Stimulated activated CD8-positive, alpha-beta memory T cell treated with anti-CD3 and anti-CD28 coated beads, Interleukin-7, amount 100 ng/mL, for 48 hours (primary cell): ENCODE measurements at regions not wholly inside any gene's neighbourhood (a gene's known extent, or its start where the extent isn't known, plus 50 kb on each side); places are given as distances from the start of the nearest gene placed in this dataset.
"Not testable (repeated sequence)": the region's sequence is repeated elsewhere in the genome, so short reads cannot be mapped to it uniquely, and the experiment has no call there.

Source experiments
- DNase-seq, 2 donors: peaks; one replicate each; pipeline ENCODE4 v3.0.0-alpha.2; 2020; ENCODE audit warnings: low read depth in 1 of 2; ENCODE audit errors: extremely low read depth in 1 of 2

- no peak for DNase-seq
Measured at GRCh38 chr12:13368971-13369370, 172.4 kb downstream of the EMP1 start.

DNA sequence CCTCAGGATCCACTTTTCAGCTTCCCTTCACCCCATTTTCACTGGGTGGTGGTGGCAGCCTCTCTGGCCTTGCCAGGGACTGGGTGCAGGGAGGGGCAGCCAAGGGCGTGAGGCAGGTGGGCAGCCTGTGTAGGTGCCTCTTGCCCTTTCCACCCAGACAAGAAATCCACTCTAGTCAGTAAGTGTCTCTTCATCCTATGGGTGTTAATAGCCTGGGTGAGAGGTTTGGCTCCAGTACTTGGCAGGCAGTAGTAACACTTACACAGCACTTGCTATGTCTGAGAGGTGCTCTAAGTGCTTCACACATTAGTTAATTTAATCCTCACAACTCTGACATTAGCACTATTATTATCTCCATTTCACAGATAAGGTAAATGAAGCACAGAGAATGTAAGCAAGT lies 171.9 kb downstream of the EMP1 start:
- DNase-seq = no peak

- no peak for DNase-seq
Measured at GRCh38 chr12:13367973-13368372, 171.4 kb downstream of the EMP1 start.

DNA sequence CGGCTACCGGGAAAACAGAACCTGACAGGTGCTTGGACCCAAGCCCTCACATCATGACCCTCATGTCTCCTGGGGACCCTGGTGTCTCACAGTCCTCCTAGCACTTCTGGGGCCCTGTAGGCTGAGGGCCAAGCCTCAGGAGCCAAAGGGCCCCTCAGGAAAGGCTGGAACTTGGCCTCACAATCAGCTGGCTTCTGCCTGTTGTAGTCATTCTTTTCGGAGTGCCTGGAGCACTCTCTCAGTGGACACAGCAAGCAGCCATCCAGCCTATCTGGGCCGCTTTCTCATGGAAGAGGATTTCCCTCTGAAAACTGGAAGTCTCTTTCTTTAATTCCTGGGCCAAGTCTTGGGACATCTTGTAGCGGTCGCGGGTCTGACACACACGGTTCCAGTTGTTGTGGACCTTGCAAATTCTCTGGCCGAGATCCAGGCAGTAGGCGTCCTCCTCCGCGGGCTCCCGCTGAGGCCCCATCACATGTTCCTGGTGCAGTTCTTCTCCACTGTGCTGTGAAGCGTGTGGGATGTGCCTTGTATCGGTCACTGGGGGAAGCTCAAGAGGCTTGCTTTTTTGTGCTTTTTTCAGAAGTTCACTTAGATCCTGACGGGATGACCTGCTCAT lies 169.3 kb downstream of the EMP1 start:
- no peak for DNase-seq

DNA sequence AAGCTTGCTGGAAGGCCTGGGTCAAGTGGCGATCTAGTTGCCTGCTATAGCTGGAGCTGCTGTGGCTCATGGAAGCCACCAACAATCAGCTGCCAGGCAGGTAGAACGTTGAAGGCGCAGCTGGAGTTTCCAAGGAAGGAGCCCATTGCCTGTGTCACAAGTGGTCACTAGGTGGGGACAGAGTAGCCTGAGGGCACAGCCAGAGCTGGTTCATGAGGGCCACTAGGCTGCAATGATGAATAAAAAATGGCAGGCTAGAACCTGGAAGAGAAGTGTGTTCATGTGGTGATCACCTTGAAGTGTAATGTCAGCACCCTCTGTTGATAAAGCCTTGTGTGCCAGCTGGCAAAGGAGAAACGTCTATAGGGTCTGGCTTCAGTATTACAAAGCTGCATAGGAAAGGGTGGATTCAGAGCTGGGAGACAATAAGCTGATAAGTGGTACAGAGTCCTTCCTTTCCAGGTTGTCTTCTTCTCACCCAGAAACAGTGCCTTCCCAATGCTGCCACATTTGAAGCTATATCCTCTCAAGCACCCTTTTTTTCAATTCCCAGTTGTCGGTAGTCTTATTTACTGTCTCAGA lies 165.8 kb downstream of the EMP1 start:
- peak in 1 of 2 donors; percentile 42 for DNase-seq

DNA sequence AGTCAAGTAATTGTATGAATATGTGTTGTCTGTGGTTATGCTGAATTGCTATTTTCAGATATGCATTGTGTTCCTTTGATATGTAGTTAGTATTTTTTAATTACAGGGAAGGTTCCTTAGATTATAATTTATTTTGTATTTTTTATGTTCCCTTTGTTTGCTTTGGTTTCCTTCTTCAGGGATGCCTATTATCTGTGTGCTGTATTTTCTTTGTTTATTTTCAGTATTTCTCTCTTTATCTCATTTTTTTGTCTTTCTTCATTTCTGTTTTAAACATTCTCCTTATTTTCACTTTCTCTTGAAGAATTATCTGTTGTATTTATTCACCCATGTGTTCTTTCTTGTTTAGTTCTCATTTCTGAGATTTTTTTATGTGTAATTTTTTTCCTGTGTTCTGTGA lies 163.1 kb downstream of the EMP1 start:
- DNase-seq = no peak

DNA sequence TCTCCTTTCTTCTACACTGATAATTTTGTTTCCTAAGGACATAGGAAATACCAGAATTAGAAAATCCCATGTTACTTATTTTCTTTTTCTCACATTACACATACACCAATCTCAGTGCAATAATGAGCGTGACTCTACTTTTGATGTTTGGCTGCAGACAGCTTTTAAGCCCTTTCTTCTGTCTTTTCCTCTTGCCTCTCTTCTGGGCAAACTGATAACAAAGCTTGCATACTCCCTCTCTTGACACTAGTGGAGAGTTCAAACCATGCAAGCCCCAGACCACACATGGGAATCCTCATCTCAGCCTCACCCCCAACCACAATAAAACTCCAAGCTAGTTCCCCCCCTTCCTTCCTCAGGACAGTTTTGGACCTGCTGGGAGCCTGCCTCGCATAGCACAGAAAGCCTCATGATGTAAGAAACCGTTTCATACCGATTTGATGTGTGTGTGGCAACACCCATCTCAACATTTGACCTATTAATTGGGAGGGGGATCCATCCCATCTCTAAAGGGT lies 161.9 kb downstream of the EMP1 start:
- no peak for DNase-seq

DNA sequence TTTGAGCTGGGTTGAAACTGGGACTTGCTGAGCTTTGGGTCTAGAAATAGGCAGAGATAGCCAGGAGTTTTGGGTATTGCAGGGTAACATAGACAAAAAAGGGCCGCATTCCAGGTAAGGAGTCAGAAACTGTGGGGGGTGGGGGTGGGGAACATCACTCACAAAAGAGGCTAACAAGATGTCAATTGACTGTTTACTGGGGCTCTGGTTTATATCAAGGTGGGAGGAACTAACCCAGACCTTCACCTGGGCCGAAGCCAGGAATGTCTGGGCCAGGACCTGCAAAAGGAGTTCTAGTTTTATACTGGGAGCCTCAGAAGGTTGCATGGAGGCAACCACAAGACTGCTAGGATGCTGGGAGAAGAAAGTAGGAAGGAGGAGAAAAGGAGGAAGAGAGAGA lies 154.4 kb downstream of the EMP1 start:
- no peak for DNase-seq

DNA sequence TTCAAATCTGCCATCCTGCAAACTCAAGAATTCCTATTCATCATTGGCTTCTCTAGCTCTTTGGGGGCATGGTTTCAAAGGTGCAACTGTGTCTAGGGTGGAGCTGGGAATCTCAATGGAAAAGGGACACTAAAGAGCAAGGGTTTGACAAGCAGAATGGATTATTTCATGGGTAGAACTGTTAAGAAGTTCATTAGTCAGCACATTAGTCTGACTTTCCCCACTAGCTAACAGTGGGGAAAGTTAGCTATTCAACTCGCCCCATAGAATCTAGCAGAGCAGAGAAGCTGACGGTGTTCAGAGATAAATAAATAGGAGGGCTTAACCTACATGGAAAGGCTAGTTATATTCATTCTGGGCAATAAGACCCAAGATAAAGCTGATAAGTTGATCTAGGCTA lies 153.9 kb downstream of the EMP1 start:
- no peak for DNase-seq

DNA sequence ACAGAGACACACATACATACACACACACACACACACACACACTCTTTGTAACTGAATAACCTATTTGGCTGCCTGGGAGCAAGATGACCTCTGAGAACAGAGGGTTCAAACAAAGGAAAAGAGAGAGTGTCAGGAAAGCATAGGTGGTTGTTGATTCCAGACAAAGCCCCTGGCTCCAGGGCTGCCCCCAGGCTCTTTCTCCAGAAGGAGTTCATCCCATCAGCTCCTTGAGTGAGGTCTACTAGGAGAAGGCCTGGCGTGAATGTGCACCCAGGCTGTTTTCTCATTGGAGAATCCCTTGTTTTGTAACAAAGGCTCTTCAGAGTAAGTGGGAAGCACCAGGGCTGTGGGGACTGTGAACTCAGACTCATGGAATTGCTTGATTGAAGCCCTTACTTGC lies 151.9 kb downstream of the EMP1 start:
- no peak for DNase-seq

GRCh38 chr12:13347241-13348043 lies 150.9 kb downstream of the EMP1 start:
- DNase-seq = peak; percentile 45 to 77

DNA sequence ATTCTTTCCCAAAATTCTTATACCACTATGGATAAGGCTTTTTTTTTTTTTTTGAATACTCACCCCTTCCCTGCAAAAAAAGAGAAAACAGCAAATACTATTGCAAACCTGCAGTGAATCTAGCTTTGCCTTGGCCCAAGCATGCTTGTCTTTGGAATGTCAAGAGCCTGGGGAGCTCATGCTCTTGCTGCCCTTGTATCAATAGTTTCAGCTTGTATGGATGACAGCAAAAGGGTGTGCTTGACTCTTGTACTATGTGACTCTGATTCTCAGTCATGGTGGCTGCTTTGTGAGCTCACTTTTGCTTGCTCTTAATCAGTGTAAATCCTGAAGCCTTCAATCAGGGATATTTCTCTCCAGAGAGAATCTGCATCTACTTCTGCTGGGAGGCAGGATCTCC lies 149.2 kb downstream of the EMP1 start:
- DNase-seq = no peak

DNA sequence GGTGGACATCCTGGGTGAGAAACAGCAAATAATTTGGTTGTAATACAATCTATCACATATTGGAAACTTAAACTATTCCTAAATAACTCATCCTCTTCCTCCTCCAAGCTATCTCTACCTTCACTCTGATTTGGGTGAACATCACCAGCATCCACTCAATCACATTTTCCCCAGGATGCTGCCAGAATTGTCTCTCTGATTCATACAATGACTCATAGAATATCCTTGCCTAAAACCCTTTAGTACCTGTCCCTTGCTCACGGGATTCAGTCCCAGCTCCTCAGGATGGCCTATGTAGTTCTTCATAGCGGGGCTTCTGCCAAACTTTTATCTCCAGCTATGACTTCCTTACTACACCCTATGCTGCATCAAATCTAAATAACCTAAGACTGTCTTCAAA lies 146.8 kb downstream of the EMP1 start:
- no peak for DNase-seq

DNA sequence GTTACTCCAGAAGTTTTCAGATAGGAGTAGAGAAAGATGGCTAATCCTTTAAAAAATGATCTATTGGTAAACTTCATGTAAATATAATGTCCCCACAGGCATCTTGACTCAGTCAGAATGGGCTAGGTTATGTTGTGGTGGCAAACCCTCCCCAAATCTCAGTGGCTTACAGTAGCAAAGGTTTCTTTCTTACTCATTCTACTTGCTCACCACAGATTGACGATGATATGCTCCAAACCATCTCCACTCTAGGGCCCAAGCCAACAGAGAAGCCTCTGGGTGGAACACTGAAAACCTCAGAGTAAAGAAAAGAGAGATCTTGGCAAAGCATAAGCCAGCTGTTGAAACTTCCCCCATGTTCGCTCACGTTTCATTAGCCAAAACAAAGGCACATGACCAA lies 146.4 kb downstream of the EMP1 start:
- DNase-seq = peak in 1 of 2 donors; percentile 35

DNA sequence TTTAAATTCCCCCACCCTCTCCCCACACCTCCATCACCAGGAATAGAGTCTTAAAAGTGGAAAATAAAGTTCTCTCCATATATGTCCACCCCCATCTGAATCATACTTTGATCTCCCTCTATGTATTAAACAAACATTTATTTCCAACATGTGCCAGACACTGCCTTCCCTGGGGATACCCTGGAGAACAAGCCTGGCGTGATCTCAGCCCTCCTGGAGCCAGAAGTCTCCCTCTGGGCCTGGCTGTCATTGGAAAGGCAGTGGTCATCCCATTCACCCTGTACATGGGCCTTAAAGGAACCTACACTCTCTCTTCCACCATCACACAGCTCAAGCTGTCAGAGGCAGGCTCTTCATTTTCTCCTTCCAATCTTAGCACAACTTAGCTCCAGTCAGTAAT lies 143.6 kb downstream of the EMP1 start:
- DNase-seq = no peak

DNA sequence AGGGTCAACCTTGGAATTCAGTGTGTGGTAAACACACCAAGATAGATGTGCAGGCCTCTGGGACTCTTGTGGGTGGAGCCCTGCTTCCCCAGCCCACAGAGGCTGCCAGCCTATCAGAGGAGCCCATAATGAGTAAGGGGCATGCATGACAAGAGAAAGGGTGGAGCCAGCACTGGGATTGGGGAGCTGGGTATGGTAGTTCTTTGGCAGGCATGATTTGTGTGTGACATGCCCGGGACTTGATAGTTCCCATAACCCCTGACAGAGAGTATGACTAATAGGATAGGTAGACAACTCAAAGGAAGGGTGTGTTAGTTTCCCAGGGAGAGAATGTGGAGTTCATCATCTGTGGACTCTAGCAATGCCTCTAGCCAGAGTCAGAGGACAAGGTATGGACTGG lies 143.0 kb downstream of the EMP1 start:
- DNase-seq = no peak

GRCh38 chr12:13339091-13339490 lies 142.6 kb downstream of the EMP1 start:
- DNase-seq = no peak

DNA sequence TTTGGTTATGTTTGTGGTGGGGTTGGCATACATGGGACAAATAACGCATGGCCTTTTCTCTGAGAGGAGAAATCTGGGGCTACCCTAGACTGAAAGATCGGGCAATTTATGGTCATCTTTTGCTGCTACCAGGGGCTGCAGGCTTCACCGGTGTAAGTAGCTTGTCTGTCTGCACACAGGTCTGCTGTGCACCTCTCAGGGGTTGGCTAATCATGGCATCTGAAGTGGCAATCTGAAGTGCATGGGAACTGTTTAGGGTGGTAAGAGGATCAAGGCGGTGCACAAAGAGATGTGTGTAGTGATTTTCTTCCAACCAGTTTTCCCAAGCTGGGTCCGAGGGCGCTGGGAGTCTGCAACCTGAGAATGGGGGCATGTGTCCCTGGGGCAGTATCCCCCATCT lies 141.3 kb downstream of the EMP1 start:
- no peak for DNase-seq

- no peak for DNase-seq
Measured at GRCh38 chr12:13336216-13336615, 139.7 kb downstream of the EMP1 start.

GRCh38 chr12:13328535-13328934 lies 132.0 kb downstream of the EMP1 start:
- no peak for DNase-seq

GRCh38 chr12:13326076-13326475 lies 129.6 kb downstream of the EMP1 start:
- DNase-seq = no peak

- not testable (repeated sequence) for DNase-seq
Measured at GRCh38 chr12:13325037-13325436, 128.5 kb downstream of the EMP1 start.
